ENCODE measurements at regions not wholly inside any gene's neighbourhood (a gene's known extent, or its start where the extent isn't known, plus 50 kb on each side); places are given as distances from the start of the nearest gene placed in this dataset.
"Not testable (repeated sequence)": the region's sequence is repeated elsewhere in the genome, so short reads cannot be mapped to it uniquely, and the experiment has no call there.

DNA sequence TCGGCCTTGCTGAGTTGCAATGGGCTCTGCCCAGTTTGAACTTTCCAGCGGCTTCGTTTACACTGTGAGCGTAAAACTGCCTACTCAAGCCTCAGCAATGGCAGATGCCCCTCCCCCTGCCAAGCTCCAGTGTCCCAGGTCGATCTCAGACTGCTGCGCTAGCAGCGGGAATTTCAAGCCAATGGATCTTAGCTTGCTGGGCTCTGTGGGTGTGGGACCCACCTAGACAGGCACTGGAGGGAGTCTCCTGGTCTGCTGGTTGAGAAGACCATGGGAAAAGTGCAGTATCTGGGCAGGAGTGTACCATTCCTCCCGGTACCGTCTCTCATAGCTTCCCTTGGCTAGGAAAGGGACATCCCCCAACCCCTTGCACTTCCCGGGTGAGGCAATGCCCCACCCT lies 88.2 kb downstream of the KLHL28 start:
- 72% methylated on average over 7 of the region's 10 CpGs for WGBS (ENCODE audit: insufficient coverage)
- DNase-seq, result no peak
- Histone ChIP-seq H3K9me3 (replicated peaks; ENCODE audit: control insufficient read depth, low read depth, low read length) (no peaks in the 10 kb centered on the region), H3K36me3 (ENCODE audit: control insufficient read depth, insufficient read depth, low read length) (no peaks in the 10 kb centered on the region), H3K4me1 (ENCODE audit: control insufficient read depth, insufficient read depth, low read length) (no peaks in the 10 kb centered on the region), H3K4me3 (ENCODE audit: low read length) (no peak overlapping the region), H3K27me3 (ENCODE audit: control insufficient read depth, insufficient read depth, low read length) (no peaks in the 10 kb centered on the region), H3K27ac (ENCODE audit: low read length) (no peak overlapping the region)

DNA sequence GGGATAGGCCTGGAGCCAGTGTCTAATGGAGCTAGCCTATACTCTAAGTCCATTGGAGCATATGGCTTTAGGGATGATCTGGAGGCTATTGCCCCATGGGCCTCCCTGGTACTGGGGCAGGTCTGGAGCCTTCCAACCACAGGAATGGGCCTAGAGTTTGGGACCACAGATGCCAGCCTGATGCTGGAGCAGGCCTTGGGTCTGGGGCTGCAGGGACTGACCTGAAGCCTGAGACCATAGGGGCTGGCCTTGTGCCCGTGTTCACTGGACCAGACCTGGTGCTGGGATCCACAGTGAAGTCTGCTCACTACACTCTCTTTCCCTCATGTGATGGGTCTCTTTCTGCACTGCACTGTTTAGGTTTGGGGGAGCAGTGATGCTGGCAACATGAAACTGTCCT lies 95.0 kb downstream of the KLHL28 start:
- Histone ChIP-seq H3K36me3 (ENCODE audit: control insufficient read depth, insufficient read depth, low read length) (no peaks in the 10 kb centered on the region), H3K9me3 (replicated peaks; ENCODE audit: control insufficient read depth, low read depth, low read length) (no peaks in the 10 kb centered on the region), H3K4me1 (ENCODE audit: control insufficient read depth, insufficient read depth, low read length) (no peaks in the 10 kb centered on the region), H3K27me3 (ENCODE audit: control insufficient read depth, insufficient read depth, low read length) (no peaks in the 10 kb centered on the region), H3K27ac (ENCODE audit: low read length) (no peak overlapping the region), H3K4me3 (ENCODE audit: low read length) (no peak overlapping the region)
- no CpG with 5 or more reads among the region's 1 CpG for WGBS (ENCODE audit: insufficient coverage)
- no peak for DNase-seq

DNA sequence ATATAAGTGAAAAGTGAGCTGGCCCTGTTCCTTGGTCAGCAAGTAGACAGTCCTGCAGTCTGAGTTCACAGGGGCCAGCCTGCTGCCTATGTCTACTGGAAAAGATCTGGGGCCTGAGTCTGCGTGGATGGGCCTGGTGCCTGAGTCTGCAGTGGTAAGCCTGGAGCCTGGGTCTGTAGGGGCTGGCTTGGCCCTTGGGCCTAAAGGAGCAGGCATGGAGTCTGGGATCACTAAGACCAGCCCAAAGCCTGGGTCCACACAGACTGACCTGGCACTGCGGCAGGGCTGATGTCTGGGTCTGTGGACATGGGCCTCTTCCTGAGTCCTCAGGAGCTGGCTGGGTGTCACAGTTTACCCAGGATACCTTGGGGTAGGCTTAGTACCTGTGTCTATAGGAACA lies 95.4 kb downstream of the KLHL28 start:
- Histone ChIP-seq H3K9me3 (replicated peaks; ENCODE audit: control insufficient read depth, low read depth, low read length) (no peaks in the 10 kb centered on the region), H3K27ac (ENCODE audit: low read length) (no peak overlapping the region), H3K27me3 (ENCODE audit: control insufficient read depth, insufficient read depth, low read length) (no peaks in the 10 kb centered on the region), H3K4me3 (ENCODE audit: low read length) (no peak overlapping the region), H3K36me3 (ENCODE audit: control insufficient read depth, insufficient read depth, low read length) (no peaks in the 10 kb centered on the region), H3K4me1 (ENCODE audit: control insufficient read depth, insufficient read depth, low read length) (no peaks in the 10 kb centered on the region)
- whole genome bisulfite sequencing (ENCODE audit: insufficient coverage), result 89% methylated on average over 2 of the region's 2 CpGs
- DNase-seq, result no peak

DNA sequence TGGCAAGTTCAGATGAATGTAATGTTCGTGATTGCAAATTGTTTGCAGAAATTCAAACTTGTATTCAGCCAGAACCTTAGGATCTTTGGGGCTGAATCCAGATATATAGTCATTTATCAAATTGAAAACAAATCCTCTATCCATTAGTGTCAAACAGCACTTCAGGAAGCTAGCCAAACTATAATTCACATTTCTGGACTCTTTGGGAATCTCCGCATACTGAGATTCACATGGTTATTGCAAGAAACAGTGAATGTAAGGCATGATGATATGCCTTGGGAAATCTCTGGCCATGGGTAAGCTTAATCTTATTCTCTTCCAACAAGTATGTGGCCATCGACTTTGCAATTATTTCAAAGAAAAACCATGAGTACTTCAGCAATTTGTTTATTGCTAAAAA lies 98.5 kb downstream of the KLHL28 start:
- Histone ChIP-seq H3K4me1 (ENCODE audit: control insufficient read depth, insufficient read depth, low read length) (no peaks in the 10 kb centered on the region), H3K27ac (ENCODE audit: low read length) (no peak overlapping the region), H3K9me3 (replicated peaks; ENCODE audit: control insufficient read depth, low read depth, low read length) (no peaks in the 10 kb centered on the region), H3K4me3 (ENCODE audit: low read length) (no peak overlapping the region), H3K36me3 (ENCODE audit: control insufficient read depth, insufficient read depth, low read length) (no peaks in the 10 kb centered on the region), H3K27me3 (ENCODE audit: control insufficient read depth, insufficient read depth, low read length) (no peaks in the 10 kb centered on the region)
- no CpG with 5 or more reads among the region's 3 CpGs for WGBS (ENCODE audit: insufficient coverage)
- peak; percentile 48 for DNase-seq

DNA sequence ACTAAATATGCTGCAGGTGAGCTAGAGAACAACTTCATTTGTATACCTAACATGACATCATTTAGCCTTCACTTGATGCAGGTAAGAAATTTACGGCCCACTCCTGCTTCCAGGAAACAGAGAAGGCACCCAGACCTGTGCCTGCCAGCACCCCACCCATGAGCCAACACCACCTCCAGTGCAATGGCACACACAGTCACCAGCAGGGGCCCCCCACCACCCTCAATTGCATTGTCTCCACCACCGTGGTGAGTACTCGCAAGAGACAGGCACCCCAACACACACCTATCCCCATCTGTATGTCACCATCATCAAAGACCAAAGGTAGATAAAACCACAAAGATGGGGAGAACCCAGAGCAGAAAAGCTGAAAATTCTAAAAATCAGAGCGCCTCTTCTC lies 107.6 kb downstream of the KLHL28 start:
- WGBS (ENCODE audit: insufficient coverage), result 75% methylated on average over 1 of the region's 4 CpGs
- H3K36me3 ChIP-seq (ENCODE audit: control insufficient read depth, insufficient read depth, low read length), result no peaks in the 10 kb centered on the region
- DNase-seq, result no peak
- no peak overlapping the region for H3K27ac ChIP-seq (ENCODE audit: low read length)
- no peaks in the 10 kb centered on the region for H3K4me1 ChIP-seq (ENCODE audit: control insufficient read depth, insufficient read depth, low read length)
- H3K9me3 ChIP-seq (replicated peaks; ENCODE audit: control insufficient read depth, low read depth, low read length), result no peaks in the 10 kb centered on the region
- no peaks in the 10 kb centered on the region for H3K27me3 ChIP-seq (ENCODE audit: control insufficient read depth, insufficient read depth, low read length)
- H3K4me3 ChIP-seq (ENCODE audit: low read length), result no peak overlapping the region

DNA sequence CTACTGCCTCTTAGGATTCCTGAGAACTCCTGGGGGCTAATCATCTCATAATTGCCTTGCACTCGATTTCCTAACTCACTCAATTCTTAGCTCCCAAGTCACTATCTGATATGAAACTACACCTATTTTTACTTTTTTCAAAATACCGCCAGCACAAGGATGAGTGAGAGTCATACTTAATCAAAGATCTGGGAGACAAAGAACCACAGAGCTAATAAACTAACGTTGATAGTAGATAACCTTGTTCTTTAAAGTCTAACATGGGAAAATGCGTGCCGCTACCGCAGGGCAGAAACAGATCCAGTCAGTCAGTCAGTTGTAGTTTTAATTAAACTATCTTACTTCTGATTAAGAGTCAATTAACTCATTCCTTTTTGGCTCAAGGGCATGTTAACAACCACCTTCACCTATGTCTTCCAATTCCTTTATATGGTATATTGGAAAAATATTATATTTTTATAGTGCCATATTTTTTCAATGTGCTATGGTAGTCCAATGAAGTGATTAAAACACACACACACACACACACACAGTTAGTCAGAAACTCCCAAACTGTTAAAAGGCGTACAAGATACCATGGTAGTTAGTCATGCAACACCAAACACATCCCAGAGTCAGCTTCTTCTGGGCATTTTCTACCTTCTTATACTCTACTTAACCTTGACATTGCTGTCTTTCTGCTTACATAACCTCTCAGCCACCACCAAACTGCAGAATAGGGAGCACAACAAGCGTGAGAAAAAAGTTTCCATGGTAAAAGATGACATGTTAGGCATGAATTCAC lies 114.0 kb downstream of the KLHL28 start:
- H3K27ac ChIP-seq (ENCODE audit: low read length), result no peak overlapping the region
- WGBS (ENCODE audit: insufficient coverage), result 100% methylated on average over 1 of the region's 8 CpGs
- no peaks in the 10 kb centered on the region for H3K9me3 ChIP-seq (replicated peaks; ENCODE audit: control insufficient read depth, low read depth, low read length)
- H3K4me1 ChIP-seq (ENCODE audit: control insufficient read depth, insufficient read depth, low read length), result no peaks in the 10 kb centered on the region
- H3K27me3 ChIP-seq (ENCODE audit: control insufficient read depth, insufficient read depth, low read length), result no peaks in the 10 kb centered on the region
- H3K4me3 ChIP-seq (ENCODE audit: low read length), result no peak overlapping the region
- H3K36me3 ChIP-seq (ENCODE audit: control insufficient read depth, insufficient read depth, low read length), result no peaks in the 10 kb centered on the region
- no peak for DNase-seq

DNA sequence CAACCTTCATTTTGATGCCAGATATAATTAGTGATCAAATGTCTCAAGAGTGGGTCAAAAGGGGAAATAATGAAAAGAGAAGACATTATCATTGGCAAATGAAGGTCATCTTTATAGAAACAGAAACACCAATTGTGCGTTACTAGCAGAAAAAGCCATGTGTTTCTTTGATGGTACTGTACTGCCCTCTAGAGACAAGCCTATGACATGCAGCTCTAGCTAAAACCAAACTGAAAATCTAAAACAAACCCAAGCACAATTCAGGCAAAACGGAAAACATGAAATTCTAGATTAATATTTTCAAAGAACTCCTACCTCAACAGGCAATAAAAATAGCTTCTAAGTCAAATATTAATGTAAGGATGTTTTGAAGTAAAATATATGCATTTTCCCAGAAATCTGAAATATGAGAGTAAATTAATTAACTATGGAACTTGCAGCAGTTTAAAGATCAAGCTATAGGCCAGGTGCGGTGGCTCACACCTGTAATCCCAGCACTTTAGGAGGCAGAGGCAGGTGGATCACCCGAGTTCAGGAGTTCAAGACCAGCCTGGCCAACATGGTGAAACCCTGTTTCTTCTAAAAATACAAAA lies 115.4 kb downstream of the KLHL28 start:
- Histone ChIP-seq H3K27ac (ENCODE audit: low read length) (no peak overlapping the region), H3K4me1 (ENCODE audit: control insufficient read depth, insufficient read depth, low read length) (no peaks in the 10 kb centered on the region), H3K36me3 (ENCODE audit: control insufficient read depth, insufficient read depth, low read length) (no peaks in the 10 kb centered on the region), H3K27me3 (ENCODE audit: control insufficient read depth, insufficient read depth, low read length) (no peaks in the 10 kb centered on the region), H3K4me3 (ENCODE audit: low read length) (no peak overlapping the region), H3K9me3 (replicated peaks; ENCODE audit: control insufficient read depth, low read depth, low read length) (no peaks in the 10 kb centered on the region)
- no CpG with 5 or more reads among the region's 4 CpGs for WGBS (ENCODE audit: insufficient coverage)
- peak; percentile 68 for DNase-seq

DNA sequence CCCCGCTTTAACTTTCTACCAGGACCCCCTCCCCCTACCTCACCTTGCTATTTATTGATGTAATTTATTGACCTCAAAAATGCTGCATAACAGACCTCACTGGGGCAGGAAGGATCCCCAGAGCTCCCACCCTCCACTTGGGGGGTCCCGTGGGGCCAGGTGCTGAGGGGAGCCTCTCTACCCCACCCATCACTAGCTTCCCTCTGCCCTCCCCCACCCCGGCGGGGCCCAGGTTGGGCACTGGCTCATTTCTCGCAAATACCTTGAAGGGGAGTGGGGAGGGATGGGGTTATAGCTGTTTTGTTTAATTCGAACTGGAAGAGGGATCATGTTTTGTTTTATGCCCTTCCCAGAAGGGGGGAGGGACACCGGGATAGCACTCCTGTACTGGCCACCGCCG lies 125.8 kb downstream of the KLHL28 start:
- H3K9me3 ChIP-seq (replicated peaks; ENCODE audit: control insufficient read depth, low read depth, low read length); H3K36me3 ChIP-seq (ENCODE audit: control insufficient read depth, insufficient read depth, low read length); DNase-seq; H3K4me1 ChIP-seq (ENCODE audit: control insufficient read depth, insufficient read depth, low read length); H3K4me3 ChIP-seq (ENCODE audit: low read length); H3K27ac ChIP-seq (ENCODE audit: low read length); H3K27me3 ChIP-seq (ENCODE audit: control insufficient read depth, insufficient read depth, low read length): not testable (repeated sequence)
- 60% methylated on average over 1 of the region's 9 CpGs for WGBS (ENCODE audit: insufficient coverage)

DNA sequence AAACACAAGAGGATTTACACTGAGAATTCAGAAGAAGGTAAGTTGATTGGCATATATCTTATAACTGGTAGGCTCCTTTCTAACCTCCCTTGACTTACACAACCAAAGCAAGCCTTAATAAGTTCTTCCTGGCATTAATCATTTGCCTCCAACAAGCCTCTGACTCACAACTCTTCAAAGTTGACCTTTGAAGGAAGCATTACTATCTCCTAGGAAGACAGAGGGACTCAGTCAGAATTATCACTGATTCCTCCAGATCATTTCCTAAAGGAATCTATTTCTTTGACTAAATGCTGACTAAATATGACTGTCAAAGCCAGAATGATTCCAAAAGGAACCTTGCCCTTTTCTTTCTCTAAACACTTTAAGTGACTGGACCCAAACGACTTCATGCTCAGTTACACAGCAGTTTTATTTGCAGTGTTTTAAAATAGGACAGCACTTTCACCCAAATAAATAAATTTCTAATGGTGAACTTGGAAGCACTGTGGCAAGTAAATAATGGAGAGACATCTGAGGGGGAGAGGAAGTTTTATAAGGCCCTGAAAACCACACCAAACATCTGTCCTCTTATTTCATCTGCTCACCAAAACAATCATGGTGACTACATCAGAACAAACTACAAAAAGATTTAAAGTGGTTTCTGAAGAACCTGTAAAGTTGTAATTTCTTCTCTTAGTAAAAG lies 128.2 kb downstream of the KLHL28 start:
- DNase-seq, result no peak
- Histone ChIP-seq H3K4me3 (ENCODE audit: low read length) (no peak overlapping the region), H3K4me1 (ENCODE audit: control insufficient read depth, insufficient read depth, low read length) (no peaks in the 10 kb centered on the region), H3K9me3 (replicated peaks; ENCODE audit: control insufficient read depth, low read depth, low read length) (no peaks in the 10 kb centered on the region), H3K27ac (ENCODE audit: low read length) (no peak overlapping the region), H3K36me3 (ENCODE audit: control insufficient read depth, insufficient read depth, low read length) (no peaks in the 10 kb centered on the region), H3K27me3 (ENCODE audit: control insufficient read depth, insufficient read depth, low read length) (no peaks in the 10 kb centered on the region)
- WGBS (ENCODE audit: insufficient coverage), result no CpG with 5 or more reads among the region's 1 CpG

DNA sequence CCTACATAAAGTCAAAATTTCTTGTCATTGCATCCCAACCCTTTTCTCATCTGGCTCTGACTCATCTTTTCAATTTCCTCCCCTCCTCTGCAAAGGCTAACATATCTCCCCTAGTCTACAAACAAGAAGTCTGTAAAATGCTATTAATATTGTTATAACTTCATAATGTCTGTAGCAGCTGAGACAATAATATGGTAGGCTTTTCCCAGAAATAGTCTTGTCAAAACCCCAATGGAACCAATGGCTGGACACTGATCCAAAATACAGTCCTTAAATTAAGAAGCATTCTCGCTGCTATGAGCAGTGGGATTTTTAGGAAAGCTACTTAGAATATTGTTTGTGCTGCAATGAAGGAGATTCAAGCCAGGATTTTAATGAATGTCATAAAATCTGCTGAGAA lies 131.4 kb downstream of the KLHL28 start:
- Histone ChIP-seq H3K27ac (ENCODE audit: low read length) (no peak overlapping the region), H3K9me3 (replicated peaks; ENCODE audit: control insufficient read depth, low read depth, low read length) (no peaks in the 10 kb centered on the region), H3K4me1 (ENCODE audit: control insufficient read depth, insufficient read depth, low read length) (no peaks in the 10 kb centered on the region), H3K27me3 (ENCODE audit: control insufficient read depth, insufficient read depth, low read length) (no peaks in the 10 kb centered on the region), H3K4me3 (ENCODE audit: low read length) (no peak overlapping the region), H3K36me3 (ENCODE audit: control insufficient read depth, insufficient read depth, low read length) (no peaks in the 10 kb centered on the region)
- WGBS (ENCODE audit: insufficient coverage), result no CpG with 5 or more reads among the region's 1 CpG
- peak; percentile 86 for DNase-seq

Measured in muscle of leg (tissue), 3 donors.